Adrenal gland (tissue), 9 donors: ENCODE measurements at regions not wholly inside any gene's neighbourhood (a gene's known extent, or its start where the extent isn't known, plus 50 kb on each side); places are given as distances from the start of the nearest gene placed in this dataset.

ENCODE experiments used
- DNase-seq, 7 donors: peaks; one replicate each; pipeline ENCODE4 v3.0.0-alpha.2; 2019 to 2020
- H3K27ac ChIP-seq, 5 donors: fragments of 200-600 bp; sonication (generic) in 4 of 5; 1 replicate in 3 of 5; 2 replicates in 2 of 5; pipeline versions ENCODE4 v1.5.1 to v1.8.0; 2016 to 2020; ENCODE audit warnings: mild to moderate bottlenecking in 1 of 5
- H3K27me3 ChIP-seq: fragments of 200-600 bp; 2 replicates; pipeline ENCODE4 v1.8.0; 2021
- H3K36me3 ChIP-seq, 2 donors: fragments of 200-600 bp; replicated peaks in 1 of 2; 1 replicate in 1 of 2; 2 replicates in 1 of 2; pipeline versions ENCODE4 v1.5.1 to v1.8.0; 2018 to 2022
- H3K4me1 ChIP-seq, 2 donors: fragments of 200-600 bp; replicated peaks in 1 of 2; 1 replicate in 1 of 2; 2 replicates in 1 of 2; pipeline versions ENCODE4 v1.5.1 to v1.8.0; 2018 to 2021
- H3K4me3 ChIP-seq, 4 donors: fragments of 200-600 bp; sonication (generic) in 3 of 4; one replicate each; pipeline ENCODE4 v1.5.1; 2016 to 2018
- H3K9me3 ChIP-seq, 3 donors: fragments of 200-600 bp; sonication (generic) in 1 of 3; replicated peaks in 1 of 3; 1 replicate in 2 of 3; 2 replicates in 1 of 3; pipeline versions ENCODE4 v1.5.1 to v1.8.0; 2016 to 2021
- CTCF ChIP-seq, 6 experiments: fragments of 450-650 bp in 4 of 6; fragments of 200-600 bp in 2 of 6; sonication (generic) in 1 of 6; IDR thresholded peaks; 1 replicate in 5 of 6; 2 replicates in 1 of 6; pipeline versions ENCODE4 v1.5.1 to v1.8.0; 2016 to 2021; ENCODE audit warnings: antibody characterized with exemption in 6 of 6, mild to moderate bottlenecking in 2 of 6, moderate library complexity in 1 of 6
- POLR2A ChIP-seq, 2 donors: fragments of 450-650 bp; IDR thresholded peaks; one replicate each; pipeline ENCODE4 v1.6.1; 2017; ENCODE audit warnings: antibody characterized with exemption in 2 of 2, mild to moderate bottlenecking in 2 of 2, moderate library complexity in 1 of 2
- WGBS, 4 donors: extraction: QIAGEN DNeasy Blood & Tissue Kit in 2 of 4; methylation state at CpG; one replicate each; pipeline versions ENCODE4 v1.1.5 to v1.1.7; 2013 to 2017; 5-methylcytosine and 5-hydroxymethylcytosine counted together
- intact Hi-C, 2 donors: fragments of 100-400 bp; cut with DNase I; formaldehyde crosslinking; loops; one replicate each; pipeline versions ENCODE4 v1.14.1 to v1.15.0; 2022 to 2023
- donor health status: healthy with polysubstance abuse.
- donor health status: Bipolar disorder and iron deficiency.
- donor health status: DM: yes; HTN: yes; CAD: no.
- donor health status: DM: no; HTN: no; CAD: no.
- donor health status: DM: no; HTN: no; CAD: no.

- H3K4me1 ChIP-seq = no peaks in the 10 kb centered on the region
- H3K27me3 ChIP-seq = no peaks in the 10 kb centered on the region
- H3K36me3 ChIP-seq = no peaks in the 10 kb centered on the region
- TF ChIP-seq POLR2A (IDR thresholded peaks at IDR 0.05) (no peak), CTCF (IDR thresholded peaks at IDR 0.05) (no peak)
- DNase-seq = no peak
- no peaks in the 10 kb centered on the region for H3K9me3 ChIP-seq
- intact Hi-C loops = no loop called here
- H3K4me3 ChIP-seq = no peak overlapping the region
- no peak overlapping the region for H3K27ac ChIP-seq
- WGBS, 4 donors = 44 to 56% (median 53%) methylated on average over 4 of the region's 4 CpGs
Observed at GRCh38 chr4:29121586-29121985, 1598.6 kb upstream of the PCDH7 start.

DNA sequence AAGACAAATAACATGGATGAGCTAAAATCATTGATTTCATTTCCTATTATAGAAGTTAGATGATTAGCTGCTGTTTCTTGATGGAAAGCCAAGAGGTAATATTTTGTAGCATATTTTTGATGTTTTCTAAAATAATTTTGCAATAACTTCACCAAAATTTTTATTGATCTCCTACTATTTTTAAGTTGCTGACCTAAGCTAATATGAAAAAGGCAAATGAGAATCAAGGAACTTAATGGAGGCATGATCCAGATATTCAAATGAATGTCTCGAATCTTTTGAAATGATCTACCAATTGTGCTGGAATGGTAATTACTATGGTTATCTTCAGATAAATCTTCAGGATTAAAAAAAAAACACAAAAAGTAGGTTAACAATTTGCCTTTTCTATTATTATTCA, 1591.4 kb upstream of the PCDH7 start:
- intact Hi-C loops = no loop called here

GRCh38 chr4:29131304-29131703, 1588.9 kb upstream of the PCDH7 start:
- Histone ChIP-seq H3K36me3 (no peaks in the 10 kb centered on the region), H3K27ac (no peak overlapping the region), H3K9me3 (no peaks in the 10 kb centered on the region), H3K27me3 (no peaks in the 10 kb centered on the region), H3K4me1 (no peaks in the 10 kb centered on the region), H3K4me3 (no peak overlapping the region)
- WGBS, 4 donors = 69 to 74% (median 70%) methylated on average over 2 of the region's 2 CpGs
- DNase-seq = no peak
- TF ChIP-seq CTCF (IDR thresholded peaks at IDR 0.05) (no peak), POLR2A (IDR thresholded peaks at IDR 0.05) (no peak)
- intact Hi-C loops = no loop called here

More for the DNA sequence above, 1591.4 kb upstream of the PCDH7 start:
- Histone ChIP-seq H3K27ac (no peak overlapping the region), H3K4me1 (no peaks in the 10 kb centered on the region), H3K9me3 (no peaks in the 10 kb centered on the region), H3K27me3 (no peaks in the 10 kb centered on the region), H3K36me3 (no peaks in the 10 kb centered on the region), H3K4me3 (no peak overlapping the region)
- WGBS, 4 donors = 61 to 82% (median 68%) methylated on average over 1 of the region's 1 CpG
- TF ChIP-seq CTCF (IDR thresholded peaks at IDR 0.05) (no peak), POLR2A (IDR thresholded peaks at IDR 0.05) (no peak)
- DNase-seq = no peak

DNA sequence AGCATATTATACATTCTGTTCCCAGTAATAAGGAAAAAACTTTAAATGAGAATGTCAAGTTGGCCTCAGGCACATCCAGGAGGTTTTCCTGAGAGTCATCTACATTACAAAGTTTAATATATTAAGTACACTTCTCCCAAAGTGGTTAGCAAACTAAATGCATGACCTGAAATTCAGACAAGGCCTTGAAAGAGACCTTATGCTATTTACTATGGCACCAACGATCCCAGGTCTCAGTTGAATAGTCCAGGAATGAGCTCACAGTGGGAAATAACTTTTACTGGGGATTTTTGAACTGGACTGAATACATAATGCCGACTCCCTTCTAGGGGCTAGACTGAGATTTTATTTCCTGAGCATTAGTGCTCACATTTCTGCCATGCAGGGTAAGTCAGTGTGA, 1577.5 kb upstream of the PCDH7 start:
- Histone ChIP-seq H3K4me3 (no peak overlapping the region), H3K9me3 (no peaks in the 10 kb centered on the region), H3K27me3 (no peaks in the 10 kb centered on the region), H3K4me1 (no peaks in the 10 kb centered on the region), H3K27ac (no peak overlapping the region), H3K36me3 (no peaks in the 10 kb centered on the region)
- no peak for TF ChIP-seq POLR2A (IDR thresholded peaks at IDR 0.05)
- TF ChIP-seq CTCF (IDR thresholded peaks at IDR 0.05) = no peak
- intact Hi-C loops = no loop called here
- WGBS, 4 donors = 38 to 64% (median 55%) methylated on average over 2 of the region's 2 CpGs
- DNase-seq = no peak
